Fibroblast of mammary gland (primary cell): ENCODE measurements at regions not wholly inside any gene's neighbourhood (a gene's known extent, or its start where the extent isn't known, plus 50 kb on each side); places are given as distances from the start of the nearest gene placed in this dataset.
A peak's percentile ranks its signal among the peaks of the same experiment; 100 is the strongest.

Source experiments
- DNase-seq: peaks from one replicate; pipeline ENCODE4 v3.0.0-alpha.2; 2010; ENCODE audit warnings: low read depth
- H3K4me3 ChIP-seq: 2 replicates; pipeline ENCODE4 v1.5.1; 2011; ENCODE audit warnings: low read depth, mild to moderate bottlenecking, low read length, moderate library complexity; ENCODE audit not compliant: control insufficient read depth
- TF ChIP-seq, protein P1 (sequence below): conservative IDR thresholded peaks from 2 replicates; pipeline ENCODE4 v1.5.1; 2011; ENCODE audit warnings: low read depth, low read length, inconsistent platforms; ENCODE audit not compliant: control insufficient read depth, insufficient read depth

DNA sequence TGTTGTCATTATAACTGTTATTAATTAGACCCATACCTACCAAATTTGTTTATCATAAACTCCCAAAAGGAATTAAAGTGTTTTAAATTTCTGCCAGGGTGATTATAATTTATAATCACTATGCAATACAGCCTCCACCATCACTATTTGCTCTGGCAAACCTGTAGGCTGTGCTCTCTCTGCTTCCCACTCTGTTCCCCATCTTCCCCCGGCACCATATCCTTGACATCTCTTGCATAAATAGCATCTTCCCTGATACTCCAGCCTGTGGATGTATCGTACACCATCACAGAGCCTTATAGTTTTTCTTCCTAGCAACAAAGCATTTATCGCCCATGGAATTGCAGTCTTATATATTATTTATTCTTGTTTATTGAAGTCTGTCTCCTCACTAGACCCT lies 181.5 kb upstream of the TSC22D1 start:
- no peak for DNase-seq

DNA sequence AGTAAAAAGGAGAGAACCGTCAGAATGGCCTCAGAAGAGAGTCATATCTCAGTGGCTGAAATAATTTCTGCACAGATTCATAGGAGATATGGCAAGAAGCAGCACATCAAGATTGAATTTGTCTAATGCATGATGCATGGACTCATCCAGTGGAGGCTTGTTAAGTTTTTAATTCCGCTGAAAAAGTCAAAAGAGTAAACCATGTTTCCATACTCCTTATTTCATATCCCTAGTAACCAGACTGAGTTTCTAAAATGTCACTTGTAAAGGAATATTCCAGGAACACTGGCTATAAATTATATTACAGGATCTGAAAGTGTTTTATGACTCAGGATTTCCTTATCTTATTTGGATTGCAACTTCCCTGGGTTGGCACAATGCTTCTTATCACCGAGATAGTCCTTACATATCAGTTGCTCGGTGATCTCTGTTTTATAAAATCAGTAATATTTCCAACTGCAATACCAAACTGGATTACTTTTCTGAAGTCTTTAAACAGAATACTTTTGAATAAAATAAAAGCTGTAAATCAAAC lies 180.2 kb upstream of the TSC22D1 start:
- H3K4me3 ChIP-seq, result no peak overlapping the region
- DNase-seq, result no peak
- TF ChIP-seq, protein P1, sequence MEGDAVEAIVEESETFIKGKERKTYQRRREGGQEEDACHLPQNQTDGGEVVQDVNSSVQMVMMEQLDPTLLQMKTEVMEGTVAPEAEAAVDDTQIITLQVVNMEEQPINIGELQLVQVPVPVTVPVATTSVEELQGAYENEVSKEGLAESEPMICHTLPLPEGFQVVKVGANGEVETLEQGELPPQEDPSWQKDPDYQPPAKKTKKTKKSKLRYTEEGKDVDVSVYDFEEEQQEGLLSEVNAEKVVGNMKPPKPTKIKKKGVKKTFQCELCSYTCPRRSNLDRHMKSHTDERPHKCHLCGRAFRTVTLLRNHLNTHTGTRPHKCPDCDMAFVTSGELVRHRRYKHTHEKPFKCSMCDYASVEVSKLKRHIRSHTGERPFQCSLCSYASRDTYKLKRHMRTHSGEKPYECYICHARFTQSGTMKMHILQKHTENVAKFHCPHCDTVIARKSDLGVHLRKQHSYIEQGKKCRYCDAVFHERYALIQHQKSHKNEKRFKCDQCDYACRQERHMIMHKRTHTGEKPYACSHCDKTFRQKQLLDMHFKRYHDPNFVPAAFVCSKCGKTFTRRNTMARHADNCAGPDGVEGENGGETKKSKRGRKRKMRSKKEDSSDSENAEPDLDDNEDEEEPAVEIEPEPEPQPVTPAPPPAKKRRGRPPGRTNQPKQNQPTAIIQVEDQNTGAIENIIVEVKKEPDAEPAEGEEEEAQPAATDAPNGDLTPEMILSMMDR, result no peak

More for the DNA sequence above, 181.5 kb upstream of the TSC22D1 start:
- no peak overlapping the region for H3K4me3 ChIP-seq
- TF ChIP-seq, protein P1, result no peak

DNA sequence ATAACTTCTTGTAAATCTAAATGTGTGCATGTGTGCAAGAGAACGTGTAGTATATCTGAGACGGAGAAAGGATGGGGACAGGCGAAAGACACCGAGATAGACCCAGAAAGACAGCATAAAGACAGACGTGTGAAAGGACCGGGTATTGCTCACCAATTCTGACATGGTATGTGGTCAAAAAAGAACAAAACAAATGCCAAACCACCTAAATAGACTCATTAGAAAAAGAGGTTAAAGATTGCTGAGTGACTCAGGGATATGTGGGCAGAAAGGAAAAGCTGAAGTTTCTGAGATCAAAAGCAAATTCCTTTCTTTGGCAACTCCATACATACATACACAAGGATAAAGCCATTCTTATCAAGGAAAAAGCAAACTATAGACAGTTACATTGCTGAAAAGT lies 179.7 kb upstream of the TSC22D1 start:
- TF ChIP-seq, protein P1, result no peak
- H3K4me3 ChIP-seq, result no peak overlapping the region
- DNase-seq, result peak; percentile 82

DNA sequence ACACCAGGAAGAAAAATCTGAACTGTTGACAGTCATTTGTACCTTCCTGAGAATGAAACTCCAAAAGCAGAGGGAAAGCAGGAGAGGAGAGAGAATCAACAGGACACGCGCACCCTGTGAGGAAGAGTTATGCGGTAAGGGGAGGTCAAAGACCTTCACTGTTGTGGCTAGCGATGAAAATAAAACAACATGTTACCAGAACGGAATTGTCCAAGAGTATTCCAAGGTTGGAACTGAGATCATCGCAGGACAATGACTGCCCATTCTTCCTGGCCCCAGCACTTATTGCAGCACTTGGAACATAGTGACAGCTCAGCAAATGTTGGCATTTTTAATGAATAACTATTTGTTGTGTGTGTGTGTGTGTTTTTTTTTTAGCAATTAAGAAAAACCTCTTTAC lies 176.0 kb upstream of the TSC22D1 start:
- TF ChIP-seq, protein P1, result no peak
- DNase-seq, result no peak
- H3K4me3 ChIP-seq, result no peak overlapping the region

DNA sequence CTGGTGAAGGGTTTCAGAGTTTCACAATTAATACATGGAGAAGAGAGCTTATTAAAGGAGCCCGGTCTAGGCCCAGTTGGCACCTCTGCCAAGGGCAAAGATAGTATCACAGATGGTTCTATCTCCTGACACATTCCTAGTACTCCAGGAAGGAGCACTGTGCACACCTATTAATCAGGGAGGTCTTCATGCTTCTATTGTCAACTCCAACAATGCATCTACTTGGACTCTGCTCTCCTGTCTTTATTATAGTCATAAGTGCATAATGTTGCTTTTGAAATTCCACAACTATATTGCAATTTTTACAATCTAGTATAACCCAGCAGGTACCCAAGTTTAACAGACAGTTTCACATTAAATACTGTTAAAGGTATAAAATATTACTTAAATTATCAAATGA lies 174.5 kb upstream of the TSC22D1 start:
- TF ChIP-seq, protein P1, result no peak
- no peak overlapping the region for H3K4me3 ChIP-seq
- DNase-seq, result no peak

DNA sequence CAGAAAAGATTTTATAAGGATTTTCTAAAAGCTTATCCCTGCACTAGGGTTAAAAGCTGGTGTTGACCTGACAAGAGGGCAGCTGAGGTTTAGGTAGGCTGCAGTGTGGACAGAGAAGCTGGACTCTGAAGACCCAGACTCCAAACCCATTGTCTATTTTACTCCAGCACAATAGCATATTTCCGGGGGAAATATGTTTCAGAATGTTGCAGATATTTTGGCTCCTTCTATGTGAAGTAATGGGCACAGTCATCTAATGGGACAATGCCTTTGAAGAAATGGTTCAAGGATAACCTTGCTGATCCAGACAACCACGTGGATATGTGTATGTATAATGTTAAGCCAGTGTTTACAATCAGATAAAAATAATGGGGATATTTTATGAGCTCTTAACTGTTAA lies 173.8 kb upstream of the TSC22D1 start:
- TF ChIP-seq, protein P1, result no peak
- DNase-seq, result no peak
- no peak overlapping the region for H3K4me3 ChIP-seq

DNA sequence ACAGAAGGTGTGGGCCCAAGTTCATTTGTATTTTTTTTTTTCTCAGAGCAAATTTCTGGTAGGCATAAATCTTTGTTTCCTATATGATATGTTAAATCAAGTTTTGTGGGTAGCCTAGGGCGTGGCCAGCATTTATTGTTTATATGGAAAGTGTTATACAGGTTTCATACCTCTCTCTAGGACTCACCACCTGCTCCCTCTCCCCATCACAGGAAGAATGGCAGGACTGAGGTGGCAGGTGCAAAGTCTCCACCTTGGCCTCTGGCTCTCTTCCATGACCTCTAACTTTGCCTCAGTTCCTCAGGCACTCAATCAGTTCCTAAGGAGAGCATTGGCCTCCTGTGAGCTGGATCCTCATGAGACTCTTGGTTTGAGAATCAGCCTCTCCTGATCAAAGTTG lies 172.3 kb upstream of the TSC22D1 start:
- TF ChIP-seq, protein P1, result no peak
- H3K4me3 ChIP-seq, result no peak overlapping the region
- DNase-seq, result no peak
